Caco-2 (cell line): ENCODE measurements at regions not wholly inside any gene's neighbourhood (a gene's known extent, or its start where the extent isn't known, plus 50 kb on each side); places are given as distances from the start of the nearest gene placed in this dataset.

Experiments used
- BruUV-seq: library from RNA; stranded (reverse); fragments of 400-500 nt; replicated peaks from 2 replicates; lab custom pipeline; 2021; lab: Mats Ljungman, UMichigan
- CTCF ChIA-PET: fragments of 300-600 bp; sonication (Branson Sonifier 250); formaldehyde crosslinking; loops from one replicate; lab custom pipeline; 2022; ENCODE audit warnings: antibody characterized with exemption; lab: Charles Lee
- POLR2A ChIA-PET: fragments of 300-600 bp; sonication (Branson Sonifier 250); formaldehyde crosslinking; loops from one replicate; lab custom pipeline; 2022; ENCODE audit warnings: antibody characterized with exemption; lab: Charles Lee
- DNase-seq, 2 experiments: peaks; one replicate each; pipeline versions ENCODE4 v3.0.0 to v3.0.0-alpha.2; 2020 to 2022
- H3K27me3 ChIP-seq: replicated peaks from 2 replicates; pipeline ENCODE4 v1.6.0; 2011; ENCODE audit warnings: low read length; ENCODE audit not compliant: control insufficient read depth, insufficient read depth
- H3K36me3 ChIP-seq: 2 replicates; pipeline ENCODE4 v1.5.1; 2011; ENCODE audit warnings: low read length; ENCODE audit not compliant: control insufficient read depth, insufficient read depth
- H3K4me1 ChIP-seq: fragments of 250-450 bp; sonication (Bioruptor Pico); 2 replicates; pipeline ENCODE4 v1.5.1; 2020; ENCODE audit warnings: mild to moderate bottlenecking
- H3K4me3 ChIP-seq: 2 replicates; pipeline ENCODE4 v1.5.1; 2011; ENCODE audit warnings: low read depth, mild to moderate bottlenecking, control low read depth, low read length
- H3K9me3 ChIP-seq: fragments of 250-450 bp; sonication (Bioruptor Pico); 2 replicates; pipeline ENCODE4 v1.5.1; 2020; ENCODE audit warnings: mild to moderate bottlenecking, moderate library complexity
- H3K27ac Mint-ChIP-seq: one replicate; pipeline ENCODE4 v1.8.0; 2022; ENCODE audit warnings: mixed read lengths; ENCODE audit not compliant: unreplicated experiment
- H3K27me3 Mint-ChIP-seq: one replicate; pipeline ENCODE4 v1.8.0; 2022; ENCODE audit warnings: mixed read lengths; ENCODE audit not compliant: insufficient read depth, unreplicated experiment
- H3K36me3 Mint-ChIP-seq: one replicate; pipeline ENCODE4 v1.8.0; 2022; ENCODE audit warnings: mild to moderate bottlenecking, mixed read lengths; ENCODE audit not compliant: insufficient read depth, unreplicated experiment
- H3K4me1 Mint-ChIP-seq: one replicate; pipeline ENCODE4 v1.8.0; 2022; ENCODE audit warnings: low read depth, mixed read lengths; ENCODE audit not compliant: unreplicated experiment
- H3K4me3 Mint-ChIP-seq: one replicate; pipeline ENCODE4 v1.8.0; 2022; ENCODE audit warnings: mild to moderate bottlenecking, moderate library complexity, mixed read lengths; ENCODE audit not compliant: unreplicated experiment
- H3K9me3 Mint-ChIP-seq: one replicate; pipeline ENCODE4 v1.8.0; 2022; ENCODE audit warnings: mixed read lengths; ENCODE audit not compliant: unreplicated experiment
- CTCF ChIP-seq, 2 experiments: fragments of 200-600 bp in 1 of 2; IDR thresholded peaks; 1 replicate in 1 of 2; 2 replicates in 1 of 2; pipeline versions ENCODE4 v1.5.1 to v1.8.0; 2011 to 2022; ENCODE audit warnings: antibody characterized with exemption in 1 of 2, control low read depth in 1 of 2, inconsistent platforms in 1 of 2, low read depth in 1 of 2, low read length in 1 of 2, mild to moderate bottlenecking in 1 of 2, moderate library complexity in 1 of 2; ENCODE audit not compliant: insufficient read depth in 1 of 2, severe bottlenecking in 1 of 2, unreplicated experiment in 1 of 2
- intact Hi-C: fragments of 100-400 bp; cut with micrococcal nuclease; formaldehyde crosslinking; loops from one replicate; pipeline ENCODE4 v1.10.0; 2022; ENCODE audit not compliant: unreplicated experiment

- no peaks in the 10 kb centered on the region for H3K9me3 ChIP-seq
- BruUV-seq = no TSS peak
- Mint-ChIP-seq H3K4me1 (no peaks in the 10 kb centered on the region), H3K27me3 (no peaks in the 10 kb centered on the region), H3K4me3 (no peak overlapping the region), H3K9me3 (no peaks in the 10 kb centered on the region), H3K27ac (no peak overlapping the region), H3K36me3 (no peaks in the 10 kb centered on the region)
- intact Hi-C loops = no loop called here
- H3K4me3 ChIP-seq = no peak overlapping the region
- TF ChIP-seq CTCF (IDR thresholded peaks at IDR 0.05; ENCODE audit: insufficient read depth in 1 of 2, low read depth in 1 of 2, low read length in 1 of 2, severe bottlenecking in 1 of 2, unreplicated experiment in 1 of 2) = no peak
- H3K27me3 ChIP-seq = no peaks in the 10 kb centered on the region
- ChIA-PET CTCF (no interaction called here), POLR2A (no interaction called here)
- no peak for DNase-seq
- no peaks in the 10 kb centered on the region for H3K36me3 ChIP-seq
- H3K4me1 ChIP-seq = no peaks in the 10 kb centered on the region
Measured at GRCh38 chr18:34609986-34610648, 100.0 kb upstream of the DTNA start.

GRCh38 chr18:34611904-34612303, 98.2 kb upstream of the DTNA start:
- POLR2A ChIA-PET = no interaction called here
- Mint-ChIP-seq H3K4me3 (no peak overlapping the region), H3K36me3 (no peaks in the 10 kb centered on the region), H3K4me1 (no peaks in the 10 kb centered on the region), H3K27ac (no peak overlapping the region), H3K9me3 (no peaks in the 10 kb centered on the region), H3K27me3 (no peaks in the 10 kb centered on the region)
- no TSS peak for BruUV-seq
- intact Hi-C loops = no loop called here
- CTCF ChIA-PET = no interaction called here
- no peak for TF ChIP-seq CTCF (IDR thresholded peaks at IDR 0.05; ENCODE audit: insufficient read depth in 1 of 2, low read depth in 1 of 2, low read length in 1 of 2, severe bottlenecking in 1 of 2, unreplicated experiment in 1 of 2)
- no peaks in the 10 kb centered on the region for H3K9me3 ChIP-seq
- H3K36me3 ChIP-seq = no peaks in the 10 kb centered on the region
- no peaks in the 10 kb centered on the region for H3K4me1 ChIP-seq
- no peak overlapping the region for H3K4me3 ChIP-seq
- DNase-seq = no peak
- H3K27me3 ChIP-seq = no peaks in the 10 kb centered on the region

- no peak overlapping the region for H3K4me3 Mint-ChIP-seq
- DNase-seq = no peak
- Histone ChIP-seq H3K4me3 (no peak overlapping the region), H3K9me3 (no peaks in the 10 kb centered on the region), H3K27me3 (no peaks in the 10 kb centered on the region), H3K4me1 (no peaks in the 10 kb centered on the region), H3K36me3 (no peaks in the 10 kb centered on the region)
- H3K27me3 Mint-ChIP-seq = no peaks in the 10 kb centered on the region
- ChIA-PET POLR2A (no interaction called here), CTCF (no interaction called here)
- peaks cover 20% of the 10 kb centered on the region for H3K9me3 Mint-ChIP-seq
- BruUV-seq = no TSS peak
- intact Hi-C loops = no loop called here
- no peak for TF ChIP-seq CTCF (IDR thresholded peaks at IDR 0.05; ENCODE audit: insufficient read depth in 1 of 2, low read depth in 1 of 2, low read length in 1 of 2, severe bottlenecking in 1 of 2, unreplicated experiment in 1 of 2)
- no peaks in the 10 kb centered on the region for H3K4me1 Mint-ChIP-seq
- peaks cover 9% of the 10 kb centered on the region for H3K36me3 Mint-ChIP-seq
- no peak overlapping the region for H3K27ac Mint-ChIP-seq
Measured at GRCh38 chr18:34620258-34620861, 89.7 kb upstream of the DTNA start.
